Endothelial cell of umbilical vein (primary cell): ENCODE measurements at regions not wholly inside any gene's neighbourhood (a gene's known extent, or its start where the extent isn't known, plus 50 kb on each side); places are given as distances from the start of the nearest gene placed in this dataset.

Source experiments
- EZH2 ChIP-seq: IDR thresholded peaks from 2 replicates; pipeline ENCODE4 v1.6.1; 2012; ENCODE audit warnings: borderline replicate concordance, low read depth, mild to moderate bottlenecking, moderate library complexity, low read length, inconsistent platforms; ENCODE audit not compliant: severe bottlenecking
- MYC ChIP-seq: IDR thresholded peaks from one replicate; pipeline ENCODE4 v1.6.1; 2011; ENCODE audit warnings: mild to moderate bottlenecking, low read depth, low read length
- POLR2A ChIP-seq: IDR thresholded peaks from 2 replicates; pipeline ENCODE4 v1.6.1; 2012; ENCODE audit warnings: low read depth, mild to moderate bottlenecking, control low read depth, low read length
- POLR2AphosphoS5 ChIP-seq: IDR thresholded peaks from 2 replicates; pipeline ENCODE4 v1.6.1; 2012; ENCODE audit warnings: low read depth, mild to moderate bottlenecking, control low read depth, low read length, moderate library complexity; ENCODE audit not compliant: insufficient read depth
- TF ChIP-seq, protein P1 (sequence below), 2 donors: IDR thresholded peaks; 1 replicate in 1 of 2; 2 replicates in 1 of 2; pipeline ENCODE4 v1.5.1; 2011; ENCODE audit warnings: low read length in 2 of 2, mild to moderate bottlenecking in 2 of 2, moderate library complexity in 2 of 2, control low read depth in 1 of 2, inconsistent platforms in 1 of 2, low read depth in 1 of 2; ENCODE audit not compliant: insufficient read depth in 1 of 2; ENCODE audit errors: extremely low read depth in 1 of 2

DNA sequence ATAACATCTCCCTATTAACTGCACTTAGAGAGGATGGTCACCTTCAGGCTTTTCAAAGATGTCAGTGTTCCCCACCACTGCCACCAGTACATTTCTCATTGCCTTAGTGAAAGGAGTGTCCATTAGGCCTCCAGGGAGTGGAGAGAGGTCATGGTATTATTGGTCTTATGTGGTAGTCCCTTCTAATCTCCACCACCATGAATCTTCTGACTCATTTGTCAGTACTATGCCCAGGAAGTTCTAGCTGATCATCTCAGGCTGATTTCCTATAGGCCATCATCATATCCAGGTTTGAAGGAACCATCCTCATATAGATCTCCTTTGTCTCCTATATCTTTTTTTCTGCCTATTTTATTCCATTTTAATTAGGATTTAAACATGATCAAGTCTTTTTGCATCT, 221.5 kb downstream of the CYB561 start:
- TF ChIP-seq, protein P1, sequence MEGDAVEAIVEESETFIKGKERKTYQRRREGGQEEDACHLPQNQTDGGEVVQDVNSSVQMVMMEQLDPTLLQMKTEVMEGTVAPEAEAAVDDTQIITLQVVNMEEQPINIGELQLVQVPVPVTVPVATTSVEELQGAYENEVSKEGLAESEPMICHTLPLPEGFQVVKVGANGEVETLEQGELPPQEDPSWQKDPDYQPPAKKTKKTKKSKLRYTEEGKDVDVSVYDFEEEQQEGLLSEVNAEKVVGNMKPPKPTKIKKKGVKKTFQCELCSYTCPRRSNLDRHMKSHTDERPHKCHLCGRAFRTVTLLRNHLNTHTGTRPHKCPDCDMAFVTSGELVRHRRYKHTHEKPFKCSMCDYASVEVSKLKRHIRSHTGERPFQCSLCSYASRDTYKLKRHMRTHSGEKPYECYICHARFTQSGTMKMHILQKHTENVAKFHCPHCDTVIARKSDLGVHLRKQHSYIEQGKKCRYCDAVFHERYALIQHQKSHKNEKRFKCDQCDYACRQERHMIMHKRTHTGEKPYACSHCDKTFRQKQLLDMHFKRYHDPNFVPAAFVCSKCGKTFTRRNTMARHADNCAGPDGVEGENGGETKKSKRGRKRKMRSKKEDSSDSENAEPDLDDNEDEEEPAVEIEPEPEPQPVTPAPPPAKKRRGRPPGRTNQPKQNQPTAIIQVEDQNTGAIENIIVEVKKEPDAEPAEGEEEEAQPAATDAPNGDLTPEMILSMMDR (IDR thresholded peaks at IDR 0.05; ENCODE audit: extremely low read depth in 1 of 2, insufficient read depth in 1 of 2, low read depth in 1 of 2, low read length in 2 of 2), result no peak
- TF ChIP-seq EZH2, result no peak
- no peak for TF ChIP-seq MYC
- TF ChIP-seq POLR2A, result no peak
- TF ChIP-seq POLR2AphosphoS5, result no peak
